Stimulated activated naive CD8-positive, alpha-beta T cell treated with anti-CD3 and anti-CD28 coated beads, Interleukin-15, Interleukin-2, amounts not matched to agents 100 U/mL and 50 U/mL, for 24 hours (primary cell): ENCODE measurements at regions not wholly inside any gene's neighbourhood (a gene's known extent, or its start where the extent isn't known, plus 50 kb on each side); places are given as distances from the start of the nearest gene placed in this dataset.

Experiments
- ATAC-seq: fragments of 150-1000 bp; cut with Tn5 transposase; one replicate; pipeline ENCODE4 v1.10.0; 2021
- DNase-seq: peaks from one replicate; pipeline ENCODE4 v3.0.0; 2021

DNA sequence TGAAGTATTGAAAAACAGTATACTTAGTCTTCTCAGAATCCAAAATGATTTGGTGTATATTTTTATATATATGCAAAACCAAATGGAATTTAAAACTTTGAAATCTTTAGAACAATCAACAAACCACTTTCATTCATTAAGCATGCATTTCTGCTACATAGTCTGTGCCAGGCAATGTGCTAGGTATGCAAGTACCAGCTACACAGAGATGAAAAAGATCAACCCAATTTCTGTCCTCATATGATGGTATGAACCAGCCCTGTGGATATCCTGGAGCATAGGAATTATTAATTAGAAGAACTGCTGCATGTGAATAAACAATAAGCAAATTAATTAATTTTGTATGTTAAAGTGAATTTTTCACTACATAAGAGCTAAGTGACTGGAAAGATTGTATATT, 51.2 kb upstream of the RTN4 start:
- DNase-seq (no peak), ATAC-seq (no peak)

GRCh38 chr2:55099878-55100820, 49.9 kb upstream of the RTN4 start:
- DNase-seq (no peak), ATAC-seq (peak; percentile 14)
